HG02798 (cell line): ENCODE measurements at regions not wholly inside any gene's neighbourhood (a gene's known extent, or its start where the extent isn't known, plus 50 kb on each side); places are given as distances from the start of the nearest gene placed in this dataset.

Experiments
- ATAC-seq: cut with Tn5 transposase; IDR thresholded peaks from one replicate; pipeline ENCODE4 v1.9.1; 2021; ENCODE audit warnings: mild to moderate bottlenecking; ENCODE audit not compliant: unreplicated experiment, poor library complexity

DNA sequence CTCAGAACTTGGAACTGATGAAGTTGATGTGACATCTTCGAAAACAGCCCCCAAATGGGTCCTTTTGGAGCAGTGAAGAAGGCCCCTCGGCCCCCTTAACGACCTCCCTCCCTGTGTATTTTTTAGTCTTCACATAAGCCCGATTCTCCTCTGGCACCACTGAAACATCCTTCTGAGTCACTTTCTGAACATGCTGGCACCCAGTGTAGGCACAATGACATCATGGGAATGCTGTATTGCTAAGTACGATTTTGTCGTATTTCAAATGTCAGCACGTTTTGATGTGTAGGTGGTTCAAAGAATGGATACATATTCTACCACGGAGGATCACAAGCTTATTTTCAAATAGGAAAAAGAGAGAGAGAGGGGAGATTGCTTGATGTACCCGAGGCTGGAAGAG is 111.7 kb upstream of the RIOK3 start:
- no peak for ATAC-seq

DNA sequence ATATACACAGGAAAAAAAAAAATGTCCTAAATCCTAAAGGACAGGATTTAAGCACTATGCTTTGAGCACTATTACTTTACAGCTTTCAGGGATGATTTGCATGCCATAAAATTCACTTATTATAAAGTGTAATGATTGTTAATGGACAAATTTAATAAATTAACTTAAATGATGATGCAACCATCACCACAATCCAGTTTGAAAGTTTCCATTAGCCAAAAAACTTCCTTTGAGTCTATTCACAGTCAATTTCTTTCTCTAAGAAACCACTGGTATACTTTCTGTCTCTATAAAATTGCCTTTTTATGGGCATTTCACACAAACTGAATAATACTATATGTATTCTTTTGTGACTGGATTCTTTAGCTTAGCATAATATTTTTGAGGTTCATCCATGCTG is 111.1 kb upstream of the RIOK3 start:
- no peak for ATAC-seq

DNA sequence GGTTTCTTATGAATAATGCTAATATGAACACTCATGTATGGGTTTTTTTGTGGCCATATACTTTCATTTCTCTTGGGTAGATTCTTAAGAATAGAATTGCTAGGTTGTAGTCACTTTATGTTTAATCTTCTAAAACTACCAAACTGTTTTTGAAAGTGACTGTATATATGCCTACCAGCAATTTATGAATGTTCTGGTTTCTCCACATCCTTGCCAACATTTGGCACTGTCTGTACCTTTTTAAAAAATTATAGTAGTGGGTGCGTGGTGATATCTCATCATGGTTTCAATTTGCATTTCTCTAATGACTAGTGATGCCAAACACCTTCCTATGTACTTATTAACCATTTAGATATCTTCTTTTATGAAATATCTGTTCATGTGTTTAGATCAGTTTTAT is 110.6 kb upstream of the RIOK3 start:
- ATAC-seq: no peak

DNA sequence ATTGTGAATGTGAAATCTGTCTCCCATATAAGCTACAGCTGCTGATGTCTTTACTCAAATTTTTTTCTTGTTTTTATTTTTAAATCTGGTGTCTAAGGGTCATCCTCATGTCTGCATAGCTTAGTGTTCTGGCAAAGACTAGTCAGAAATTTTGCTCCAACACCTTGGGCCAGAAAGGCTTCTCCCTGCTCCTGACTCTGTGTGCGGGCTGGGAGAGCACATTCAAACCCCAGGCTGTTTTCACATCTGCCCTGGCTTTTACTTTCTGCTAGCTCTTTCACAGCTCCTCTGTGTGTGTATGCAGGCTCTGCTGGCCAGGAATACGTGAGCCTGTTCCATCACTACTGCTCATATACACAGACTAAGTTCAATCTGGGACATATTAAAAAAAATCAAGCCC is 102.9 kb upstream of the RIOK3 start:
- ATAC-seq: no peak

DNA sequence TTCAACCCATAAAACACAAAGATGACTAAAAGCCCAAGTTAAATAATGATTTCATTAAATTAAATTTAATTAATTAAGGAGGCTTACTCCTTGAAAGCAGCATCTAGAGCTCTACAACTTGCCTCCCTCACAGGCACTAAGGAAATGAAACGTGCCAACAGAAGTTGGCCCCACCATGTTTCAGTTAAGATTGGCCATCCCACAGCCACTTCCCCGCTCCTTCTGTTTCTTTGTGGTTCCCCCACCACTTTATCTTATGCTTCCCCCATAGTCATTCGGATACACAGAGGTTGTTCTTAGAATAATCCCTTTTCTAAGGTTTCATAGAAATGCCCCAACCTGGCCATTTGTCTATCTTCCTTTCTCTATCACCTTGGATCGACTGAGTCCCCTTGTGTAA is 101.6 kb upstream of the RIOK3 start:
- no peak for ATAC-seq

DNA sequence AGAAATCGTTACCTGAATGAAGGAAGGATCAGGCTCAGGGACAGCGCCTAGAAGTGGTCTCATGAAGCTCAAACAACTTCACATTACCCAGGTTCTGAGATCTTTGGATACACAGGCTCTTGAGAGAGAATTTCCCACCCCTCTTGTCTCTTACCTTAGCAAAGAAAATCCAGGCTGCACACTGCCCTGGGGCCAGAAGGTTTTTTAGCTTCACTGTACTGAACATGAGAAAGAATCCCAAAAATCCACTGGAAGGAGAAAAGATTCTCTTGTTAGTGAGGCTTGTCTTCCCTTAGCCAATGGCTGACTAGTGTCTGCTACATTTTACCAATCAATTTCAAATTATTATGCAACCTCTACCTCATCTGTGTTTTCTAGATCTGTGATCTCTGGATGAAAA is 101.0 kb upstream of the RIOK3 start:
- no peak for ATAC-seq

DNA sequence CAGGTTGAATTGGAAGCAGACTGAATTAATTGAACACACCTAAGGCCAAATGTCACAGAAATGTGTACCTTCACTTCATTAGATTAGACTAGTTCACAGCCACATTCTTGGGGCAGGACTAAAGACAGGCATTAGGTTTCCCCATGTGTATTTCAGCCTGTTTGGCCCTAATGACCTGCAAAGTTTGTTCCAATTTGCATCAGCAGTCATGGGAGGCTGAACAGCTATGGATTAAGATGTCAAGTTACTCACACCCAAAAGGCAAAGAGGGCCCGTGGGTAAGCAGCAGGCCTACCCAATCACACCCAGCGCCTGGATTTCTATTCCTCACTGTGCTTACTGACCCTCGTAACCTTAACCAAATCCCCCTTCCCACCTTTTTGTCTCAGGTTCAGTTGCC is 99.6 kb upstream of the RIOK3 start:
- peak; percentile 26 for ATAC-seq

DNA sequence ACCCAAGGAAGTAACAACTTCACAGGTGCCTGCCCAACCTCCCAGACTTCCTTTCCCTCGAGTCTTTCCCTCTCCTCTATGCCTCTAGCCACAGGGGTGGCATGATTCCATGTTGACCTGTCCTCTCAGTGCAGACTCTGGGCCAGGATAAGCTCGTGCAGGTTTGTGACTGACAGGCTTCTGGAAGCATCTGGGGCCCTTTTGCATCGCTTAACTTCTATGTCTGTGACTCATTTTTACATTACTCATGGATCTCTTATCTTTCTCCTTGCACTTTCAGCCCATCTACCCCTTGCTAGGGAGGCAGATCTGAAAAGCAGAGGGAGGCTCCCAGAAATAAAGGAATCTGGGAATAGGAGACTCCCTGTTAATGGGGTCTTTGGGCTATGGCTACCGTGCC is 98.5 kb upstream of the RIOK3 start:
- no peak for ATAC-seq

GRCh38 chr18:23355206-23355605 is 97.9 kb upstream of the RIOK3 start:
- ATAC-seq: no peak

GRCh38 chr18:23356424-23356823 is 96.7 kb upstream of the RIOK3 start:
- ATAC-seq: no peak

- ATAC-seq: no peak
Observed at GRCh38 chr18:23356915-23357601, 96.0 kb upstream of the RIOK3 start.

DNA sequence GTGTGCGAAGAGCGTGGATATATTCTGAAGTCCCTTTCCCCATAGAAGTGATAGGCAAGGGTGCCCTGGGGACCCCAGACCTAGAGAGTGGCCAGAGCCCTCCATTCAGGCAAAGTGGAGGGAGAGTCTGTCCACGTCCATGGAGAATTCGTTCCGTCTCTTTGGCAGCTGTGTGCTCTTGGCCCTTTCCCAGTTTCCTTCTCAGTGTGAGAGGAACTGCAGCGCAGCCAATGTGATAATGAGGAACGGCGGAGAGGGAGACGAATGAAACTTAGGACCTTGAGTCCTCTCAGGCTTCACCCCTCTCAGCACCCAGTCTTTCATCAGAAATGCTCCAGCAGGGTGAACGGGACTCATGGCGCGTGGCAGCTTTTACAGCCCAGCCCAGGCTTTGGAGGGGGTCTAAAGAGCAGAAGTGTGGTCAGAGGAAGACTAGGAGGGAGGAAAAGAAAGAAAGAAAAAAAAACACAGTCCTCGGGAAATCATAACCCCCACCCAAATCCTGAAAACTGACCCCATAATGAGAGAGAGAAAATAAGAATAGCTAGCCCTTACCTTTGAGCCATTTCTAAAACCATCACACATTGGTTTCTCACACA is 95.0 kb upstream of the RIOK3 start:
- no peak for ATAC-seq

GRCh38 chr18:23359421-23359820 is 93.7 kb upstream of the RIOK3 start:
- ATAC-seq: no peak

GRCh38 chr18:23363865-23364570 is 89.1 kb upstream of the RIOK3 start:
- ATAC-seq: no peak

GRCh38 chr18:23365602-23366001 is 87.5 kb upstream of the RIOK3 start:
- no peak for ATAC-seq

DNA sequence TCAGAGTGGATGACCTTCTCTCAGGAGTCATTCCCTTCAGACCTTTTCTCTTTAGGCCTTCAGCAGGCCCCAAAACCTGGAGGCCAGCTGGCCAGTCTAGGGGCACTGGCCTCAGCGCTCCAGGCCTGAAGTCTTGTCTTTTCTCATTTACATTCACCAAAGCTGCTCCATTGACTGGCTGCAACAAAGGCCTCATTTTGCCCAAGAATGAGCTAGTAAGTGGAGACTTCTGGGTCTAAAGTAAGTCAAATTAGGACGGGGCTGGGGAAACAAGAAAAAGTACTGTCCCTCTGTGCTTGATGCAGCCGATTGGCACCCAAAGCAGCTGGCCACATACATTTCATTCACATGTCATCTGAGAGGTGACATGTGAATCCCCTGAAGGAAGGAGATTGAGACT is 83.8 kb upstream of the RIOK3 start:
- no peak for ATAC-seq

- ATAC-seq: no peak
Observed at GRCh38 chr18:23373570-23373969, 79.5 kb upstream of the RIOK3 start.

DNA sequence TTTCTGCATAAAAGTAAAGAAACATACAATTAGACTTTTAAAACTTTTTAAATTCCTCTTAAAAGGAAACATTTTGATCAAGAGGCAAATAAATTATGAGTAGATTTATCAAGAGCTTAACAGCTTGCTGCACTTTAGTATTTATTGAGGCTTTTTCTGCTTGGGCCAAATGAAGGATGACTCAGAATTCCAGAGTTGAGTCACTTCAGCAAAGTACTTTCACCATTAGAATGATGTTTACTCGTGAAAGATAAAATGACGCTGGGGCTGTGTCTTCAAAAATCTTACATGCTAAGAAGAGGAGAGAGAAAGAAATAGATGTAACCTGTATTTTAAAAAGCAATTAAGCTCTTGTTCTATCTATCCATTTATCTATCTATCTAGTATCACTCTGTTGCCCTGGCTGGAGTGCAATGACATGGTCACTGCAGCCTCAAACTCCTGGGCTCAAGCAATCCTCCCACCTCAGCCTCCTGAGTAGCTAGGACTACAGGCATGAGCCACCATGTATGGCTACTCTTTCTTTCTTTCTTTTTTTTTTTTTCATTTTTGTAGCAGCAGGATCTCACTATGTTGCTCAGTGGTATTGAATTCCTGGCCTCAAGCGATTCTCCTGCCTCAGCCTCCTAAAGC is 75.3 kb upstream of the RIOK3 start:
- no peak for ATAC-seq

DNA sequence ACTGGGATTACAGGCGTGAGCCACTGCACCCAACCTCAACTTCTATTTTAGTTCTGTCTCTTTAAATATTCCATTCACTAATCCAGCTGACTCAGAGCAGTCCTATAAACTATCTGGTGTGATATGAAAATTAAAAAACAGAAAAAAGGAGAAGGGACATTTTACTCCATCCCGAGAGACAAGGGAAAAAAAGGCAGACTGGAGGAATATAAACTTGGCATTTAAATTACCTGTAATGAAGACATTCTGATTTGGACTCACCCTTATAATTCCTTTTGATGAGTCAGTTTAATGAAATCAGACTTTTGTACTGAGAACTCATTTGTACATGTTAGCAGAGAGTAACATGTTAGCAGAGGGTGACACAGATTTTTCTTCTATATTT is 74.8 kb upstream of the RIOK3 start:
- ATAC-seq: no peak

GRCh38 chr18:23380001-23380550 is 73.0 kb upstream of the RIOK3 start:
- no peak for ATAC-seq

DNA sequence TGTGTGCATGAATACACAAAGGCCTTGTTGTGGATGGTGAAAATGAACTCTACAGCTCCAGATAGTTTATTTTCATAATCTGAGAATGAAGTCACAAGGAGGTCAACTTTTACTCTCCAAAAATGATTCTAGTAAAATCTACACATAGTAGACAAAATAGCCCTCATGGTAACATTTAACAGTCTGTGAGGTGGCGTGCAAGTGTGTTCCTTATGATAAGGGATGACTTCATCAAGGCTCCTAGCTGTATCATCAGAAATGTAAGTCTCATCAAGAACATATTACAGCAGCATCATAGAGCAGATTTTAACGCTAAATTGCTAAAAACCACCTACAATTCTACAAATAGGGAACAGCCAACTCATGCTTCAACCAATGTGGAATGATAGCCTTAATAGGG is 72.3 kb upstream of the RIOK3 start:
- ATAC-seq: no peak
